Stimulated activated naive CD8-positive, alpha-beta T cell treated with anti-CD3 and anti-CD28 coated beads, Interleukin-15, Interleukin-2, amounts not matched to agents 100 ng/mL and 50 ng/mL, for 24 hours (primary cell): ENCODE measurements at regions not wholly inside any gene's neighbourhood (a gene's known extent, or its start where the extent isn't known, plus 50 kb on each side); places are given as distances from the start of the nearest gene placed in this dataset.

Source experiments
- H3K27ac Mint-ChIP-seq: one replicate; pipeline ENCODE4 v1.8.0; 2021; ENCODE audit warnings: mild to moderate bottlenecking, mixed read lengths
- H3K27me3 Mint-ChIP-seq: one replicate; pipeline ENCODE4 v1.8.0; 2021; ENCODE audit warnings: mixed read lengths
- H3K36me3 Mint-ChIP-seq: one replicate; pipeline ENCODE4 v1.8.0; 2021; ENCODE audit warnings: low read depth, mixed read lengths
- H3K4me1 Mint-ChIP-seq: one replicate; pipeline ENCODE4 v1.8.0; 2021; ENCODE audit warnings: low read depth, mixed read lengths
- H3K4me3 Mint-ChIP-seq: one replicate; pipeline ENCODE4 v1.8.0; 2021; ENCODE audit warnings: mild to moderate bottlenecking, mixed read lengths
- H3K9me3 Mint-ChIP-seq: one replicate; pipeline ENCODE4 v1.8.0; 2021; ENCODE audit warnings: mixed read lengths

GRCh38 chr13:99436686-99437416, 64.4 kb upstream of the TM9SF2 start:
- Mint-ChIP-seq H3K36me3 (no peaks in the 10 kb centered on the region), H3K4me1 (peaks cover 63% of the 10 kb centered on the region), H3K27ac (peak overlapping the region; percentile 78), H3K27me3 (peaks cover 5% of the 10 kb centered on the region), H3K9me3 (no peaks in the 10 kb centered on the region), H3K4me3 (peak overlapping the region; percentile 18)

- no peak overlapping the region for H3K27ac Mint-ChIP-seq
- H3K4me3 Mint-ChIP-seq: no peak overlapping the region
Measured at GRCh38 chr13:99439048-99439447, 62.2 kb upstream of the TM9SF2 start.

GRCh38 chr13:99439850-99440604, 61.2 kb upstream of the TM9SF2 start:
- H3K4me1 Mint-ChIP-seq: peaks cover 31% of the 10 kb centered on the region
- peaks cover 5% of the 10 kb centered on the region for H3K27me3 Mint-ChIP-seq
- no peaks in the 10 kb centered on the region for H3K9me3 Mint-ChIP-seq
- H3K27ac Mint-ChIP-seq: no peak overlapping the region
- H3K4me3 Mint-ChIP-seq: no peak overlapping the region
- H3K36me3 Mint-ChIP-seq: no peaks in the 10 kb centered on the region

More at GRCh38 chr13:99439048-99439447, 62.2 kb upstream of the TM9SF2 start:
- Mint-ChIP-seq H3K27me3 (peaks cover 5% of the 10 kb centered on the region), H3K36me3 (no peaks in the 10 kb centered on the region), H3K9me3 (no peaks in the 10 kb centered on the region), H3K4me1 (peaks cover 41% of the 10 kb centered on the region)

- no peaks in the 10 kb centered on the region for H3K36me3 Mint-ChIP-seq
- peaks cover 7% of the 10 kb centered on the region for H3K4me1 Mint-ChIP-seq
- no peak overlapping the region for H3K4me3 Mint-ChIP-seq
- no peak overlapping the region for H3K27ac Mint-ChIP-seq
- peaks cover 5% of the 10 kb centered on the region for H3K27me3 Mint-ChIP-seq
- H3K9me3 Mint-ChIP-seq: no peaks in the 10 kb centered on the region
Measured at GRCh38 chr13:99442273-99442895, 58.9 kb upstream of the TM9SF2 start.

- Mint-ChIP-seq H3K4me3 (no peak overlapping the region), H3K27me3 (peaks cover 13% of the 10 kb centered on the region), H3K27ac (no peak overlapping the region), H3K4me1 (no peaks in the 10 kb centered on the region), H3K9me3 (no peaks in the 10 kb centered on the region), H3K36me3 (no peaks in the 10 kb centered on the region)
Measured at GRCh38 chr13:99446242-99446641, 55.0 kb upstream of the TM9SF2 start.

GRCh38 chr13:99448546-99448945, 52.7 kb upstream of the TM9SF2 start:
- Mint-ChIP-seq H3K27me3 (peaks cover 19% of the 10 kb centered on the region), H3K27ac (no peak overlapping the region), H3K4me1 (peaks cover 10% of the 10 kb centered on the region), H3K9me3 (no peaks in the 10 kb centered on the region), H3K36me3 (no peaks in the 10 kb centered on the region), H3K4me3 (no peak overlapping the region)

GRCh38 chr13:99450416-99450815, 50.9 kb upstream of the TM9SF2 start:
- Mint-ChIP-seq H3K27me3 (peaks cover 24% of the 10 kb centered on the region), H3K4me1 (peaks cover 10% of the 10 kb centered on the region), H3K4me3 (no peak overlapping the region), H3K9me3 (peaks cover 5% of the 10 kb centered on the region), H3K27ac (no peak overlapping the region), H3K36me3 (peaks cover 4% of the 10 kb centered on the region)
